PC-9 (cell line): ENCODE measurements at regions not wholly inside any gene's neighbourhood (a gene's known extent, or its start where the extent isn't known, plus 50 kb on each side); places are given as distances from the start of the nearest gene placed in this dataset.
A peak's percentile ranks its signal among the peaks of the same experiment; 100 is the strongest.

ENCODE experiments used
- BruUV-seq: library from RNA; stranded (reverse); fragments of 400-500 nt; replicated peaks from 2 replicates; lab custom pipeline; 2021; lab: Mats Ljungman, UMichigan
- CTCF ChIA-PET: fragments of 300-600 bp; sonication (Branson Sonifier 250); formaldehyde crosslinking; loops from one replicate; lab custom pipeline; 2022; ENCODE audit warnings: antibody characterized with exemption; lab: Charles Lee
- POLR2A ChIA-PET: fragments of 300-600 bp; sonication (Branson Sonifier 250); formaldehyde crosslinking; loops from one replicate; lab custom pipeline; 2022; ENCODE audit warnings: antibody characterized with exemption; ENCODE audit not compliant: unreplicated experiment; lab: Charles Lee
- DNase-seq, 2 experiments: peaks; one replicate each; pipeline versions ENCODE4 v3.0.0 to v3.0.0-alpha.2; 2015 to 2022; ENCODE audit warnings: mixed read lengths in 1 of 2
- H2AFZ ChIP-seq: fragments of 200-600 bp; sonication (generic); 2 replicates; pipeline ENCODE4 v1.8.1; 2017; ENCODE audit warnings: antibody characterized with exemption
- H3F3A ChIP-seq: fragments of 200-600 bp; sonication (generic); 2 replicates; pipeline ENCODE4 v1.8.1; 2017; ENCODE audit warnings: antibody characterized with exemption, mild to moderate bottlenecking, low read depth; ENCODE audit not compliant: insufficient read depth
- H3K27ac ChIP-seq: fragments of 200-600 bp; sonication (generic); 2 replicates; pipeline ENCODE4 v1.6.1; 2016; ENCODE audit warnings: mixed run types
- H3K27me3 ChIP-seq: fragments of 200-600 bp; sonication (generic); 2 replicates; pipeline ENCODE4 v1.6.1; 2016; ENCODE audit warnings: low read depth, mixed run types; ENCODE audit not compliant: insufficient read depth
- H3K36me3 ChIP-seq: fragments of 200-600 bp; sonication (generic); 2 replicates; pipeline ENCODE4 v1.6.1; 2016; ENCODE audit warnings: low read depth, mixed run types
- H3K4me1 ChIP-seq: fragments of 200-600 bp; sonication (generic); replicated peaks from 2 replicates; pipeline ENCODE4 v1.6.1; 2016; ENCODE audit warnings: mixed run types; ENCODE audit not compliant: insufficient read depth
- H3K4me2 ChIP-seq: fragments of 200-600 bp; sonication (generic); 2 replicates; pipeline ENCODE4 v1.6.1; 2017; ENCODE audit warnings: mixed run types
- H3K4me3 ChIP-seq: fragments of 200-600 bp; sonication (generic); 2 replicates; pipeline ENCODE4 v1.6.1; 2016; ENCODE audit warnings: mixed run types
- H3K79me2 ChIP-seq: fragments of 200-600 bp; sonication (generic); 2 replicates; pipeline ENCODE4 v1.6.1; 2017; ENCODE audit warnings: low read depth, mixed run types
- H3K9me2 ChIP-seq: fragments of 200-600 bp; sonication (generic); 2 replicates; pipeline ENCODE4 v1.8.1; 2017; ENCODE audit warnings: mild to moderate bottlenecking; ENCODE audit not compliant: insufficient read depth
- H3K9me3 ChIP-seq: fragments of 200-600 bp; sonication (generic); 2 replicates; pipeline ENCODE4 v1.8.1; 2016; ENCODE audit warnings: low read depth; ENCODE audit not compliant: insufficient read depth
- H4K20me1 ChIP-seq: fragments of 200-600 bp; sonication (generic); 2 replicates; pipeline ENCODE4 v1.8.1; 2017; ENCODE audit not compliant: insufficient read depth
- EZH2 ChIP-seq: fragments of 200-600 bp; sonication (generic); IDR thresholded peaks from 2 replicates; pipeline ENCODE4 v1.8.0; 2017; ENCODE audit warnings: antibody characterized with exemption, low read depth
- intact Hi-C: fragments of 100-400 bp; cut with micrococcal nuclease; formaldehyde crosslinking; loops from one replicate; pipeline ENCODE4 v1.10.0; 2022; ENCODE audit not compliant: unreplicated experiment
- TF ChIP-seq, protein P1 (sequence below): fragments of 200-600 bp; sonication (generic); conservative IDR thresholded peaks from 2 replicates; pipeline ENCODE4 v1.6.1; 2017; ENCODE audit warnings: mixed run types, antibody characterized with exemption, mild to moderate bottlenecking, moderate library complexity

DNA sequence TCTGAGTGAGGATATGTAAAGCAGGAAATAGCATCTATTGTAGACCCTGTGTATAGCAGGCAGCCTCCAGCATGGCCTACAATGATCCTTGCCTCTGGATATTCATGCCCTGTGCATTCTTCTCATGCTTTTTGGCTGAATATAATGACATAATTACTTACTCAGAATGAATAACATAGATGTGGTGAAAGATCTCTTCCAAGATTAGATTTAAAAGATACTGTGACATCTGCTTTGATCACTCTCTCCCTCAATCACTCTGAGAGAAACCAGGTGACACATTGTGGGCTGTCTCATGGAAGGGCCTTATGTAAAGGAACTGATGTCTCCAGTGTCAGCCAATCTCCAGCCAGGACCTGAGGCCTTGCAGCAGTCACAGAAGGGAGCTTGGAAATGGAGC, 376.7 kb downstream of the DNAH5 start:
- no peaks in the 10 kb centered on the region for H3K36me3 ChIP-seq
- no peak overlapping the region for H3K4me3 ChIP-seq
- H3K79me2 ChIP-seq = no peaks in the 10 kb centered on the region
- POLR2A ChIA-PET = no interaction called here
- peak overlapping the region; percentile 15; the same call in 1 of the 2 replicates for H3K4me2 ChIP-seq
- BruUV-seq = no TSS peak
- TF ChIP-seq, protein P1, sequence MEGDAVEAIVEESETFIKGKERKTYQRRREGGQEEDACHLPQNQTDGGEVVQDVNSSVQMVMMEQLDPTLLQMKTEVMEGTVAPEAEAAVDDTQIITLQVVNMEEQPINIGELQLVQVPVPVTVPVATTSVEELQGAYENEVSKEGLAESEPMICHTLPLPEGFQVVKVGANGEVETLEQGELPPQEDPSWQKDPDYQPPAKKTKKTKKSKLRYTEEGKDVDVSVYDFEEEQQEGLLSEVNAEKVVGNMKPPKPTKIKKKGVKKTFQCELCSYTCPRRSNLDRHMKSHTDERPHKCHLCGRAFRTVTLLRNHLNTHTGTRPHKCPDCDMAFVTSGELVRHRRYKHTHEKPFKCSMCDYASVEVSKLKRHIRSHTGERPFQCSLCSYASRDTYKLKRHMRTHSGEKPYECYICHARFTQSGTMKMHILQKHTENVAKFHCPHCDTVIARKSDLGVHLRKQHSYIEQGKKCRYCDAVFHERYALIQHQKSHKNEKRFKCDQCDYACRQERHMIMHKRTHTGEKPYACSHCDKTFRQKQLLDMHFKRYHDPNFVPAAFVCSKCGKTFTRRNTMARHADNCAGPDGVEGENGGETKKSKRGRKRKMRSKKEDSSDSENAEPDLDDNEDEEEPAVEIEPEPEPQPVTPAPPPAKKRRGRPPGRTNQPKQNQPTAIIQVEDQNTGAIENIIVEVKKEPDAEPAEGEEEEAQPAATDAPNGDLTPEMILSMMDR = no peak
- TF ChIP-seq EZH2 = no peak
- peaks cover 27% of the 10 kb centered on the region for H3K4me1 ChIP-seq
- intact Hi-C loops = no loop called here
- peak overlapping the region; percentile 87 for H3K27ac ChIP-seq
- no peaks in the 10 kb centered on the region for H4K20me1 ChIP-seq
- H2AFZ ChIP-seq = no peak overlapping the region
- H3F3A ChIP-seq = peaks cover 7% of the 10 kb centered on the region; the same call in 1 of the 2 replicates
- DNase-seq = peak; percentile 18 to 78
- CTCF ChIA-PET = no interaction called here
- H3K9me3 ChIP-seq = peaks cover 14% of the 10 kb centered on the region
- no peaks in the 10 kb centered on the region for H3K27me3 ChIP-seq
- H3K9me2 ChIP-seq = no peaks in the 10 kb centered on the region

DNA sequence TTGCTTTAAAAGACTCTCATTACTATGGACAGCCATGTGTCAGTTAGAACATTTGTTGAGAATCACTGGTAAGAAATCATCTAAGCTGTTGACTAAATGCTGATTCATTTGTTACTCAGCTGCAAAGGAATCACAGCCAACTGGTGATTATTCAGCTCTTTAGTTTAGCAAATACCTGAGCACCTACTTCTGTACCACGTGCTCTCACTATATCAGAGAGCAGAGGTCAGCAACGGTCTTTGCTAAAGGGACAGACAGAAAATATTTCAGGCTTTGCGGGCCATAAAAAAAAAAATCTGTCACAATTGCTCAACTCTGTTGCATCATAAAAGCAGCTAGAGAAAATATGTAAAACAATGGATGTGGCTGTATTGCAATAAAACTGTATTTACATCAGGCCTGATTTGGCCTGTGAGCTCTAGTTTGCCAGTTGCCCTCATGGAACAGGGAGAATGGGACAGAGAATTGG, 377.6 kb downstream of the DNAH5 start:
- peak overlapping the region; percentile 87 for H3K27ac ChIP-seq
- H3K9me2 ChIP-seq = no peaks in the 10 kb centered on the region
- BruUV-seq = no TSS peak
- no peaks in the 10 kb centered on the region for H3K79me2 ChIP-seq
- H4K20me1 ChIP-seq = no peaks in the 10 kb centered on the region
- H3K36me3 ChIP-seq = no peaks in the 10 kb centered on the region
- ChIA-PET POLR2A (interaction anchor here (0.7 kb wide), 2 partner anchors 14 to 37 kb away, joined by 5 read pairs; no protein-coding TSS in a partner anchor), CTCF (no interaction called here)
- H2AFZ ChIP-seq = peak overlapping the region; percentile 47; the same call in 1 of the 2 replicates
- no peaks in the 10 kb centered on the region for H3K27me3 ChIP-seq
- H3K4me2 ChIP-seq = peak overlapping the region; percentile 13; the same call in 1 of the 2 replicates
- peaks cover 27% of the 10 kb centered on the region for H3K4me1 ChIP-seq
- peaks cover 7% of the 10 kb centered on the region; the same call in 1 of the 2 replicates for H3F3A ChIP-seq
- peak; percentile 10 to 70 for DNase-seq
- intact Hi-C loops = no loop called here
- peaks cover 14% of the 10 kb centered on the region for H3K9me3 ChIP-seq
- TF ChIP-seq, protein P1 = no peak
- TF ChIP-seq EZH2 = no peak
- H3K4me3 ChIP-seq = no peak overlapping the region

DNA sequence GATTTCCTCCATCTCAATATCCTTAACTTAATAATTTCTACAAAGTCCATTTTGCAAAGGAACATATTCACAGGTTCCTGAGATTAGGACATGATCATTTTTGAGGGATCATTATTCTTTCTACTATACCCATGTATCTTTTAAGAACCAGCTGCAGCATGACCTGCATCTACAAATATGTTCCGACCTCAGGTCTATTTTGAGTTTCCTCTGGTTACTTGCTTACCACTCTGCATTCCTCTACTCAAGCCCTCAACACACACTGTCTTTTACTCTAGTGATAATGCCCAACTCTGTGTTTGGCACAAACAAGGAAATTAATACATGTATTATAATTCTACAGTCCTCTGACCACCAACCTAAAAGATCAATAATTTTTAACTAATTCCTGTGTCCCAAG, 386.1 kb downstream of the DNAH5 start:
- Histone ChIP-seq H3K36me3 (no peaks in the 10 kb centered on the region), H4K20me1 (no peaks in the 10 kb centered on the region), H3F3A (no peaks in the 10 kb centered on the region), H3K27ac (no peak overlapping the region), H3K4me2 (no peak overlapping the region), H3K9me2 (no peaks in the 10 kb centered on the region), H3K27me3 (no peaks in the 10 kb centered on the region), H2AFZ (no peak overlapping the region), H3K4me3 (no peak overlapping the region), H3K4me1 (no peaks in the 10 kb centered on the region), H3K9me3 (no peaks in the 10 kb centered on the region), H3K79me2 (no peaks in the 10 kb centered on the region)
- BruUV-seq = no TSS peak
- intact Hi-C loops = no loop called here
- TF ChIP-seq, protein P1 = no peak
- no peak for TF ChIP-seq EZH2
- CTCF ChIA-PET = no interaction called here
- DNase-seq = no peak
- POLR2A ChIA-PET = no interaction called here
